Coronary artery (tissue), 2 donors: ENCODE measurements at regions not wholly inside any gene's neighbourhood (a gene's known extent, or its start where the extent isn't known, plus 50 kb on each side); places are given as distances from the start of the nearest gene placed in this dataset.

Source experiments
- DNase-seq: peaks from one replicate; pipeline ENCODE4 v3.0.0-alpha.2; 2017; ENCODE audit warnings: low spot score
- H3K27ac ChIP-seq, 2 donors: fragments of 200-600 bp; sonication (generic); one replicate each; pipeline ENCODE4 v1.5.1; 2016 to 2019
- H3K4me3 ChIP-seq: fragments of 200-600 bp; sonication (generic); 2 replicates; pipeline ENCODE4 v1.5.1; 2016; ENCODE audit warnings: mild to moderate bottlenecking, moderate library complexity
- CTCF ChIP-seq: fragments of 200-600 bp; sonication (generic); IDR thresholded peaks from one replicate; pipeline ENCODE4 v1.5.1; 2019; ENCODE audit warnings: antibody characterized with exemption

- Histone ChIP-seq H3K27ac (no peak overlapping the region), H3K4me3 (no peak overlapping the region)
- no peak for DNase-seq
- no peak for TF ChIP-seq CTCF
Observed at GRCh38 chr2:182638667-182639066, 77.4 kb upstream of the DNAJC10 start.

- DNase-seq, result no peak
- TF ChIP-seq CTCF, result no peak
- no peak overlapping the region for H3K27ac ChIP-seq
Observed at GRCh38 chr2:182639971-182640370, 76.1 kb upstream of the DNAJC10 start.

GRCh38 chr2:182642328-182642727 lies 73.7 kb upstream of the DNAJC10 start:
- no peak for TF ChIP-seq CTCF
- no peak for DNase-seq
- Histone ChIP-seq H3K27ac (no peak overlapping the region), H3K4me3 (no peak overlapping the region)

More at GRCh38 chr2:182639971-182640370, 76.1 kb upstream of the DNAJC10 start:
- H3K4me3 ChIP-seq, result no peak overlapping the region

- no peak for DNase-seq
- TF ChIP-seq CTCF, result no peak
- H3K4me3 ChIP-seq, result no peak overlapping the region
- no peak overlapping the region for H3K27ac ChIP-seq
Observed at GRCh38 chr2:182646763-182647498, 69.1 kb upstream of the DNAJC10 start.

GRCh38 chr2:182647499-182647787 lies 68.6 kb upstream of the DNAJC10 start:
- no peak for DNase-seq
- Histone ChIP-seq H3K4me3 (no peak overlapping the region), H3K27ac (no peak overlapping the region)
- no peak for TF ChIP-seq CTCF

GRCh38 chr2:182649316-182649715 lies 66.7 kb upstream of the DNAJC10 start:
- peak; percentile 23 for TF ChIP-seq CTCF
- no peak for DNase-seq
- no peak overlapping the region for H3K4me3 ChIP-seq
- no peak overlapping the region for H3K27ac ChIP-seq

- no peak for TF ChIP-seq CTCF
- no peak for DNase-seq
- peak overlapping the region; percentile 18 for H3K4me3 ChIP-seq
Observed at GRCh38 chr2:182650704-182651103, 65.4 kb upstream of the DNAJC10 start.

More at GRCh38 chr2:182650704-182651103, 65.4 kb upstream of the DNAJC10 start:
- no peak overlapping the region for H3K27ac ChIP-seq
